NCI-H1694 (cell line): ENCODE measurements at regions not wholly inside any gene's neighbourhood (a gene's known extent, or its start where the extent isn't known, plus 50 kb on each side); places are given as distances from the start of the nearest gene placed in this dataset.

Source experiments
- DNase-seq: peaks from one replicate; lab custom pipeline; 2025; lab: John Stamatoyannopoulos, UW

- DNase-seq, result no peak
These were observed 719.4 kb upstream of the PTBP2 start for GRCh38 chr1:96002201-96002600.

DNA sequence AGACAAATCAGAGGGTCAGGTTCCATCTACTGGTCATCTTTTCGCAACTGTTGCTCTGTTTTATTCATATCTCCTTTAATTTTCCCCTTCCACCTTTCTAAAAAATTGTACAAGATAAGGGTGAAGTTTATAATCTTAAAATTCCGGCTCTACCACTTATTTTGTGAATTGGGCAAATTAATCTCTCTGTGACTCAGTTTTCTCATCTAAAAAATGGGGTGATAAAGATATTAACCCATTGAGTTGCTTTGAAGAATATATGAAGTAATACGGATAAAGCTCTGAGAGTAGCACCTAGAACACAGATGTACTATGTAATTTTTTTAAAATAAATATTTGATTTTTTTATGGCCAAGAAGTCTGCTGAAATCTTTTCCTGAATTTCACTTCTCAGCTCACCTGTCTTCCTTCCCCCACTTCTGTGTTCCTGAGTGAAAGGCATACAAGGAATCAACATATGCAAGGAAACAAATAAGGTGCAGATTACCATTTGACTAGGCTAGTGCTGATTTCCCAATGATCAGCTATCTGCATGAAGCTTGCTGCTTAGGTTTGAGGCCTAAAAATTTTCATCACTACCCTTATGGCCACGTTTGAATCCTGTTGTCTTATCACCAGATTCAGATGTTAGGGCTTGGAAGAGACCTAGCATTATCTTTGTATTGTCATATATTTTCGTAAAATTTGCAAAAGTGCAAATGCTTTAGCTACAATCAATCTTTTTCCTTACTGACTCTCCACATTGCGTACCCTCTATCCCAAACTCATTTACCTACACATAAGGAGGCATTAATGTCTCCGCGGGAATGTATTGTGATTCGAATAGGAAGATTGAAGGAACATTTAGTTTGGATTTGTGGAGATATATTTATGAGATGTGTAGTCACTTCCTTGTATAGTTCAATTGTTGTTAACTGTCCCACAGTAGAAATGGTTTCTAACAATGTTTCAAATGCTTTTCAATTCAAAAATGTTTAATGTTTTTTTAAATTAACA lies 718.3 kb upstream of the PTBP2 start:
- DNase-seq, result no peak

DNA sequence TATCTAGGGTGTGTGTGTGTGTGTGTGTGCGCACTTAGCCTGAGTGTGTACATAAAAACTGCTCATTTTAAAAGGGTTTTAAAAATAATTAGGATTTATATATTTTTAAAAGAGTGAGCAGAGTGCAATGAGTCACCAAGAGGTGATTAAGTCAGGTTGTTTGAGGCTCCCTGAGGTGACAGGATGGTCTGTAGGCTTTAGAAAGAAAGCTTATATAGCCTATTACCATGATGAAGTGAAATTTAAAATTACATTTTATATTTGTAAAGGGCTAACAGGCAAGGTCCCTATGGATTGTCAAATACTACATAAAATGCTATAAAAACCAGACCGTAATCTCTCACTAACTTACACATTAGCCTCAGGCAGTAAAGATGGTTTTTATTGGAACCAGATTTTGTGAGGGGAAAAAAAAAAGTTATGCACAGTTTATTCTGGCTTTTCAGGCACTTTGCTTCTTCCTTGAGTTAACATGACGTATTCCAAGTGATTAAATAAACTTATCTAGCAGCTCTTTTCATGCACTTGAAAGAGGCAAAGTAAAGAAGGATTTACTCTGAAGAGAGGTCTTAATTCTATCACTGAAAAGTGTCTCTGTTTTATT lies 711.7 kb upstream of the PTBP2 start:
- DNase-seq, result no peak

GRCh38 chr1:96011606-96012005 lies 710.0 kb upstream of the PTBP2 start:
- DNase-seq, result no peak

DNA sequence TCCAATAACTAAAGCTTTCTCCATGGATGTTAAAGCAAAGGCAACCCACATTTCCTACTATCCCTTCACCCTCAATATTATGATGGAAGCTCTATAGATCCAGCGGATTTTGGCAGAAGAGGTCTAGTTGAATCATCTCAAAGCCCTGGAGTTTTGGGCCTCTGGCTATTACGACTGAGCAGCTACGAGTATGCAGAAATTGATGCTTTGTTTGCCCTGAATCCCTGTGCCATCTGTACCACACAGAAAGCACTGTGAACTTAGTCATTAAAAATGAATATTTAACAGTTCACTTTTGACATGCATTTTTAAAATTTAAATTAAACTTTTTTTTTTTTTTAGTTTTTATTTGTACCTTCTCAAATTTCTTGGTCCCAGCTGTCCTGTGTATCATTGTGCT lies 705.4 kb upstream of the PTBP2 start:
- peak; percentile 65 for DNase-seq

GRCh38 chr1:96020378-96020777 lies 701.2 kb upstream of the PTBP2 start:
- DNase-seq, result no peak

GRCh38 chr1:96025062-96025461 lies 696.5 kb upstream of the PTBP2 start:
- no peak for DNase-seq

DNA sequence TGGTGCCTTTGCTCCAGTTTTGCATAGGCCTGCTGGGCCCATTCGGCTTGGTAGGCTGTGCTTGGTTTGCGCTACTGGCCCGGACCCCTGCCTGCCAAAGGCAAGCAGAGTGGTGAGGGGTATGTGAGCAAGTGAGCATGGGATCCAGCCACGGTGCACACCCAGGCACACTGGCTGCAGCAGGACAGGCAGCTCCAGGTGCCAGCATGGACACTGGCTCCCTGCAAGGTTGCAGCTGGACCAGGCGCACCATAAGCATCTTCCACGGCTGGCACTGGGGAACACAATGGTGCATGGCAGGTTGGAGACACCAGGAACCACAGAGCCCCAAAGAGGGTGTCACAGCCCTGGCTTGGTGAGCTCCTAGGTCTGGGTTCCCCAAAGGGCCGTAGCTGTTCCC lies 693.5 kb upstream of the PTBP2 start:
- no peak for DNase-seq

GRCh38 chr1:96030312-96030711 lies 691.3 kb upstream of the PTBP2 start:
- DNase-seq, result no peak

- DNase-seq, result no peak
These were observed 687.6 kb upstream of the PTBP2 start for GRCh38 chr1:96034006-96034405.

DNA sequence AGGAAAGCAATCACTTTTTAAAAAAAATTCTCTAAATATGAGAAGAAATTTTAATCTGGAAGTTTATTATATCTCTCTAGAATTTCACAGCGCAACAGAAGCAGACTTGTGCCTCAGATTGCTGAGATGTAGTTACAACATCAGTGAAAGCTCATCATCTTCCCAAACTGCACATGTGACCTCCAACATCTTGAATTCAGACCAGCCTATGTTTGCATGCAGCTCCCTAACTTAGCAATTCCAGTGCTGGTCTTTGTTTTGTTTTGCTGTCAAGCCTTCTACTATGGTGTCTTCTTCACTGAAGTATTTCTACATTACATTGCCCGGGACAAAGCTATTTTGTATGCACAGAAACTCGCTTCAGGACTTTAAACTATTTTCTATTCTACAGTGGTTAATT lies 684.8 kb upstream of the PTBP2 start:
- DNase-seq, result no peak

DNA sequence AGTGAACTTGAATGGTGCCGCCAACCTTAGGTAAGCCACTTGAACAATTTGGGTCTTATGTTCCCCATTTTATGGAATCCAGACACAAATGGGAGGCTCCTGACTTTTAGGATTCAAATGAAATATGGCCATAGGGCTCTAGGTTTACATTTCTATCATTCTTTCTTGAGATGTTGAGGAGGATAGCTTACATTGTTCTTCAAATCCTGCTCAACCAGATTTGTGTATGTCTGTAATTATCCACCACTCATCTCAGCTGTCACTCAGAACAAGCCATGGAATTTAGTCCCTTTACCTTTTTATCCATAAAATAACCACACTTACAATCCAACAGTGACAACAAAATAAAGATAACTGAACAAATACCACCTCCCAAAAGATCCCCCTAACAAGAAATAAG lies 682.9 kb upstream of the PTBP2 start:
- no peak for DNase-seq

DNA sequence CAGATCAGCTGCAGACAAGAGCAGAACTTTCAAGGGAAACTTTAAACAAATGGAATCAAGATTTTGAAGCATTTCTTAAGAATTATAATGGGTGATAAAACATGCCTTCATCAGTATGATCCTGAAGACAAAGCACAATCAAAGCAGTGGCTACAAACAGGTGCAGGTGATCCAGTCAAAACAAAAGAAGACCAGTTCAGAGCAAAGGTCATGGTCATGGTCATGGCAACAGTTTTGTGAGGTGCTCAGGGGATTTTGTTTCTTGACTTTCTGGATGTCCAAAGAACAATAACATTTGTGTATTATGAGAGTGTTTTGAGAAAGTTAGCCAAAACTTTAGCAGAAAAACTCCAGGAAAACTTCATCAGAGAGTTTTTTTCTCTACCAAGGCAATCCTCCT lies 681.7 kb upstream of the PTBP2 start:
- DNase-seq, result no peak

DNA sequence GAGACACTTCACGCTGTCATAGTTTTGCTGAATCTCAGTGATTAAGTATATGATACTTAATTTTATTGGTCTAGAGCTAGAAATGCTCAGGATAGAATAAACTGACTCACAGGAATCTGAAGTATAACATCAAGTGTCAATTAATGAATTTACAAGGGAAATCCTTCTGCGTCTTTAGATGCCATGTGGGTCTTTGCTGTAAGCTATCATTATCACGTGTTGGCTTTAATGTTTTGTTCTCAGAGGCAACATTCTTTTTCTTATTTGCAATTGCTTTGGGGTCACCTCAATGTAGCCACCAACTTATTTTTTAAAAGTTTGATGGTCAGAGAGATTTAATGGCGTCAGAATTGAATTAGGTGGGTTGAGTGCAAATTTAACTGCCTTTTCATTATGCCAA lies 680.1 kb upstream of the PTBP2 start:
- no peak for DNase-seq

- DNase-seq, result no peak
These were observed 672.9 kb upstream of the PTBP2 start for GRCh38 chr1:96048572-96049212.

- DNase-seq, result no peak
These were observed 671.7 kb upstream of the PTBP2 start for GRCh38 chr1:96049759-96050409.

- no peak for DNase-seq
These were observed 662.3 kb upstream of the PTBP2 start for GRCh38 chr1:96059276-96059675.

DNA sequence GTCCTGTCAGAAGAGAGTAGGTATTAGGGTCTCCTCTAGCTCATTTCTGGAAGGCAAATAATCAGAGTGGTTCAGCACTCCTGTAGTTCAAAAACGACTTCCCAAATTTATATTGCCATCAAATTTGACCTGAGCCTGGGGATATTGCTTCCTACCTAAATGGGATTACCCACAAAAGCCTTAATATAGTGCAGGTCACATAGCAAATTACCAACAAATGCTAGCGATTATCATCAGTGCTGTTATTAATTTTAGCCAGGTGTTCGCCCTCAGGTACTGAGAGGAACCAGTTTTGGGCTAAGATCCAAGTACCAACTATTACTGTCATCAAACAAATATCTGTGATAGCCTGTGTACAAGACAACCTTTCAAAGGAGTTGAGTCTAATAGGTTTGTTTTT lies 661.8 kb upstream of the PTBP2 start:
- no peak for DNase-seq

- no peak for DNase-seq
These were observed 661.0 kb upstream of the PTBP2 start for GRCh38 chr1:96060621-96061020.

DNA sequence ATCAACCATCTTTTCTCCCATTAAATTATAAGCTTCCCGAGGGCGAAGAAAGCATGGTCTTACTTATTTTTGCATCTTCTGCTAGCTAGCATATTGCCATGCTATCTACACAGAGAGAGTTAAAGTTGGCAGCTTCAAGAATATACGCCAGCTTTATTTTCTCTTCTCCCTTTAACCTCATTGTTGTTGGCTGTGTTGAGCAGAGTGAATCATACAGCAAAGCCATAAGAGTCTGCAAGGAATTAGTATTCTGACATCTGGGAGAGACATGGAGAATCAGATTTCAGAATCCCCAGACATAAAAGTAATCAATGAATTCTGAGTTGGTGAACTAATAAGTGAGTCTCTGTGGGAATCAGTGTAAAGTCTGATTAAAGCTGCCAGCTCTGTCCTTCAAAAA lies 649.6 kb upstream of the PTBP2 start:
- no peak for DNase-seq

DNA sequence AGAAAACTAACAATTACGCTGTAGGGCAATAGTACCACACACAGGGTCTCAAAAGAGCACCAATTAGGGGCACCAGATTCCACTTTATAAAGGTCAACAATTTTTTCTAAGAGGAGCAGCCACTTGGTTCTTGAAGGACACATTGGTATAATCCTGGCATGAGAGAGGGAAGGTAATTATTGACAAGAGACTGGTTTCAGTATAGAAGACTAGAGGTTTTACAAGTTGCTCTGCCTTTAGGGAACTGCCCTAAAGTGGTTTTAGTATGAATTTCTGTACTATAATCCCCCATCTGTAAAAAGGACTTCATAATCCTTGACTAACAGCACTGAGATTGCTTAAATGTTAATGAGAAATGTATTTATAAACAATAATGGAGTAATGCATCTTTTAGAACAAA lies 648.5 kb upstream of the PTBP2 start:
- DNase-seq, result no peak

DNA sequence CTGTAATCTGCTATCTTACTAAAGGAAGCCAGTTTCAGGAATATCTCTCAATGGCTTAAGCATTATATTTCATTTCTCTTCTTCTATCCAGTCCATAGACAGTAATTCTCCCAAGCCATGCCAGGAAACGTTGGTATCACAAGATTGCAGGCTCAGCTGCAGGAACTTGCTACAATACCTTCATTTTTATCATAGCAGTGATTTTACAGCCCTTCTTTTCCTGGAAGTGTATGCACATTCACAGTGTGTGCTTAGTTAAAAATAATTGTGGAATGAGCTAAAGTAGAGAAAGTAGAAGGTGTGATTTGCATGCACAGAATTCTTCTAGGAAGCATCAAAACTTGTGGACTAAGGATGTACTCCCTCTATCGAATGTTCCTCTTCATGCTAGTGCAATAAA lies 647.2 kb upstream of the PTBP2 start:
- DNase-seq, result no peak
